ENCODE measurements at regions not wholly inside any gene's neighbourhood (a gene's known extent, or its start where the extent isn't known, plus 50 kb on each side); places are given as distances from the start of the nearest gene placed in this dataset.

GRCh38 chr3:88209356-88209755 lies 59.6 kb downstream of the C3orf38 start:
- no peak for DNase-seq

- DNase-seq: no peak
Observed at GRCh38 chr3:88211096-88211890, 61.5 kb downstream of the C3orf38 start.

GRCh38 chr3:88219138-88219792 lies 69.5 kb downstream of the C3orf38 start:
- DNase-seq: peak; percentile 51

- no peak for DNase-seq
Observed at GRCh38 chr3:88220126-88220525, 70.4 kb downstream of the C3orf38 start.

- no peak for DNase-seq
Observed at GRCh38 chr3:88221726-88222125, 72.0 kb downstream of the C3orf38 start.

GRCh38 chr3:88222343-88222742 lies 72.6 kb downstream of the C3orf38 start:
- DNase-seq: no peak

- no peak for DNase-seq
Observed at GRCh38 chr3:88225326-88226008, 75.7 kb downstream of the C3orf38 start.

- no peak for DNase-seq
Observed at GRCh38 chr3:88226910-88227309, 77.2 kb downstream of the C3orf38 start.

GRCh38 chr3:88230638-88231037 lies 80.9 kb downstream of the C3orf38 start:
- DNase-seq: no peak

- no peak for DNase-seq
Observed at GRCh38 chr3:88231207-88231606, 81.4 kb downstream of the C3orf38 start.

GRCh38 chr3:88231632-88232031 lies 81.9 kb downstream of the C3orf38 start:
- DNase-seq: no peak

- DNase-seq: no peak
Observed at GRCh38 chr3:88235102-88235501, 85.3 kb downstream of the C3orf38 start.

- no peak for DNase-seq
Observed at GRCh38 chr3:88239870-88240269, 90.1 kb downstream of the C3orf38 start.

GRCh38 chr3:88248658-88249057 lies 98.9 kb downstream of the C3orf38 start:
- DNase-seq: no peak

GRCh38 chr3:88259045-88259444 lies 109.3 kb downstream of the C3orf38 start:
- no peak for DNase-seq

- DNase-seq: no peak
Observed at GRCh38 chr3:88262527-88262926, 112.8 kb downstream of the C3orf38 start.

GRCh38 chr3:88263417-88264100 lies 113.8 kb downstream of the C3orf38 start:
- no peak for DNase-seq

GRCh38 chr3:88267441-88267840 lies 117.7 kb downstream of the C3orf38 start:
- no peak for DNase-seq

- DNase-seq: no peak
Observed at GRCh38 chr3:88267847-88268246, 118.1 kb downstream of the C3orf38 start.

- DNase-seq: no peak
Observed at GRCh38 chr3:88280326-88280725, 130.6 kb downstream of the C3orf38 start.

- DNase-seq: no peak
Observed at GRCh38 chr3:88282528-88283241, 132.9 kb downstream of the C3orf38 start.

GRCh38 chr3:88283242-88283592 lies 133.5 kb downstream of the C3orf38 start:
- DNase-seq: no peak

- no peak for DNase-seq
Observed at GRCh38 chr3:88291486-88291885, 141.7 kb downstream of the C3orf38 start.
